Prostate gland (tissue), 2 donors: ENCODE measurements at regions not wholly inside any gene's neighbourhood (a gene's known extent, or its start where the extent isn't known, plus 50 kb on each side); places are given as distances from the start of the nearest gene placed in this dataset.
A peak's percentile ranks its signal among the peaks of the same experiment; 100 is the strongest.

Source experiments
- DNase-seq: peaks from one replicate; pipeline ENCODE4 v3.0.0-alpha.2; 2019; ENCODE audit warnings: low spot score
- H3K27ac ChIP-seq, 2 donors: fragments of 200-600 bp; sonication (generic); 2 replicates each; pipeline ENCODE4 v1.5.1; 2017 to 2019
- H3K27me3 ChIP-seq: fragments of 200-600 bp; sonication (generic); replicated peaks from 2 replicates; pipeline ENCODE4 v1.5.1; 2019; ENCODE audit not compliant: insufficient read depth
- H3K36me3 ChIP-seq, 2 donors: fragments of 200-600 bp; sonication (generic); 1 replicate in 1 of 2; 2 replicates in 1 of 2; pipeline versions ENCODE4 v1.5.1 to v1.8.1; 2017 to 2019
- H3K4me1 ChIP-seq: fragments of 200-600 bp; sonication (generic); replicated peaks from 2 replicates; pipeline ENCODE4 v1.5.1; 2019
- H3K4me3 ChIP-seq, 2 donors: fragments of 200-600 bp; sonication (generic); 2 replicates each; pipeline ENCODE4 v1.5.1; 2017 to 2019
- H3K9me3 ChIP-seq: fragments of 200-600 bp; sonication (generic); 2 replicates; pipeline ENCODE4 v1.5.1; 2017
- CTCF ChIP-seq, 4 experiments: fragments of 200-600 bp in 2 of 4; fragments of 450-650 bp in 2 of 4; sonication (generic) in 2 of 4; IDR thresholded peaks; 1 replicate in 3 of 4; 2 replicates in 1 of 4; pipeline ENCODE4 v1.5.1; 2016 to 2019; ENCODE audit warnings: antibody characterized with exemption in 4 of 4, mild to moderate bottlenecking in 2 of 4, moderate library complexity in 2 of 4
- POLR2A ChIP-seq: fragments of 450-650 bp; IDR thresholded peaks from one replicate; pipeline ENCODE4 v1.6.1; 2016; ENCODE audit warnings: antibody characterized with exemption, mild to moderate bottlenecking
- POLR2AphosphoS5 ChIP-seq: sonication (generic); formaldehyde crosslinking; IDR thresholded peaks from one replicate; pipeline ENCODE4 v1.6.1; 2017; ENCODE audit warnings: antibody characterized with exemption
- WGBS: methylation state at CpG from one replicate; pipeline ENCODE4 v1.1.5; 2018; 5-methylcytosine and 5-hydroxymethylcytosine counted together
- intact Hi-C: fragments of 100-400 bp; cut with DNase I; formaldehyde crosslinking; loops from one replicate; pipeline ENCODE4 v1.14.2; 2022

- H3K36me3 ChIP-seq = no peaks in the 10 kb centered on the region
- peak; percentile 27 for DNase-seq
- H3K27ac ChIP-seq = no peak overlapping the region
- peak; percentile 73 for TF ChIP-seq POLR2AphosphoS5
- no peak for TF ChIP-seq CTCF (IDR thresholded peaks at IDR 0.05)
- no peaks in the 10 kb centered on the region for H3K27me3 ChIP-seq
- no peaks in the 10 kb centered on the region for H3K9me3 ChIP-seq
- H3K4me3 ChIP-seq = no peak overlapping the region
- intact Hi-C loops = no loop called here
- 39% methylated on average over 2 of the region's 2 CpGs for WGBS
- peaks cover 4% of the 10 kb centered on the region for H3K4me1 ChIP-seq
These were observed 132.2 kb upstream of the NPVF start for GRCh38 chr7:25360451-25360850.

GRCh38 chr7:25361387-25361786 is 133.1 kb upstream of the NPVF start:
- intact Hi-C loops = no loop called here
- Histone ChIP-seq H3K4me3 (no peak overlapping the region), H3K27me3 (no peaks in the 10 kb centered on the region), H3K4me1 (peaks cover 4% of the 10 kb centered on the region), H3K9me3 (no peaks in the 10 kb centered on the region), H3K36me3 (no peaks in the 10 kb centered on the region), H3K27ac (no peak overlapping the region)
- WGBS = 93% methylated on average over 5 of the region's 5 CpGs
- DNase-seq = no peak
- TF ChIP-seq POLR2A (no peak), CTCF (IDR thresholded peaks at IDR 0.05) (no peak), POLR2AphosphoS5 (no peak)

GRCh38 chr7:25361863-25362262 is 133.6 kb upstream of the NPVF start:
- no peak for TF ChIP-seq CTCF (IDR thresholded peaks at IDR 0.05)
- TF ChIP-seq POLR2AphosphoS5 = no peak
- no peak for TF ChIP-seq POLR2A
- no peak overlapping the region for H3K27ac ChIP-seq
- no peaks in the 10 kb centered on the region for H3K36me3 ChIP-seq
- peaks cover 4% of the 10 kb centered on the region for H3K4me1 ChIP-seq
- intact Hi-C loops = no loop called here
- no peak for DNase-seq
- WGBS = 59% methylated on average over 1 of the region's 1 CpG
- H3K27me3 ChIP-seq = no peaks in the 10 kb centered on the region
- H3K9me3 ChIP-seq = no peaks in the 10 kb centered on the region
- no peak overlapping the region for H3K4me3 ChIP-seq

- intact Hi-C loops = no loop called here
- DNase-seq = no peak
- no peaks in the 10 kb centered on the region for H3K27me3 ChIP-seq
- H3K9me3 ChIP-seq = no peaks in the 10 kb centered on the region
- WGBS = 95% methylated on average over 5 of the region's 5 CpGs
- H3K27ac ChIP-seq = no peak overlapping the region
- TF ChIP-seq POLR2A (no peak), POLR2AphosphoS5 (no peak), CTCF (IDR thresholded peaks at IDR 0.05) (no peak)
- H3K36me3 ChIP-seq = no peaks in the 10 kb centered on the region
- no peak overlapping the region for H3K4me3 ChIP-seq
- H3K4me1 ChIP-seq = no peaks in the 10 kb centered on the region
These were observed 140.4 kb upstream of the NPVF start for GRCh38 chr7:25368599-25369201.

- peak; percentile 35 for DNase-seq
- H3K27me3 ChIP-seq = no peaks in the 10 kb centered on the region
- H3K4me1 ChIP-seq = no peaks in the 10 kb centered on the region
- peak; percentile 5 for TF ChIP-seq POLR2AphosphoS5
- TF ChIP-seq CTCF (IDR thresholded peaks at IDR 0.05) = no peak
- TF ChIP-seq POLR2A = no peak
- no peak overlapping the region for H3K4me3 ChIP-seq
- no peak overlapping the region for H3K27ac ChIP-seq
- 14% methylated on average over 4 of the region's 4 CpGs for WGBS
- H3K9me3 ChIP-seq = no peaks in the 10 kb centered on the region
- H3K36me3 ChIP-seq = no peaks in the 10 kb centered on the region
- intact Hi-C loops = no loop called here
These were observed 141.5 kb upstream of the NPVF start for GRCh38 chr7:25369786-25370185.
